ENCODE measurements at regions not wholly inside any gene's neighbourhood (a gene's known extent, or its start where the extent isn't known, plus 50 kb on each side); places are given as distances from the start of the nearest gene placed in this dataset.
"Not testable (repeated sequence)": the region's sequence is repeated elsewhere in the genome, so short reads cannot be mapped to it uniquely, and the experiment has no call there.

- not testable (repeated sequence) for DNase-seq
Observed at GRCh38 chr4:160125576-160126287, 1022.9 kb downstream of the RAPGEF2 start.

GRCh38 chr4:160127211-160127610 is 1024.3 kb downstream of the RAPGEF2 start:
- no peak for DNase-seq

- no peak for DNase-seq
Observed at GRCh38 chr4:160129439-160129838, 1026.6 kb downstream of the RAPGEF2 start.

GRCh38 chr4:160136021-160136420 is 1033.1 kb downstream of the RAPGEF2 start:
- no peak for DNase-seq

GRCh38 chr4:160141206-160141605 is 1038.3 kb downstream of the RAPGEF2 start:
- no peak for DNase-seq

GRCh38 chr4:160142579-160142978 is 1039.7 kb downstream of the RAPGEF2 start:
- no peak for DNase-seq

- DNase-seq, result no peak
Observed at GRCh38 chr4:160143574-160143973, 1040.7 kb downstream of the RAPGEF2 start.

- no peak for DNase-seq
Observed at GRCh38 chr4:160159457-160159856, 1056.6 kb downstream of the RAPGEF2 start.

GRCh38 chr4:160161026-160161425 is 1058.1 kb downstream of the RAPGEF2 start:
- no peak for DNase-seq

- DNase-seq, result no peak
Observed at GRCh38 chr4:160175064-160175643, 1072.3 kb downstream of the RAPGEF2 start.

GRCh38 chr4:160180211-160180610 is 1077.3 kb downstream of the RAPGEF2 start:
- DNase-seq, result no peak

- DNase-seq, result no peak
Observed at GRCh38 chr4:160182727-160183126, 1079.8 kb downstream of the RAPGEF2 start.

- DNase-seq, result no peak
Observed at GRCh38 chr4:160184884-160185283, 1082.0 kb downstream of the RAPGEF2 start.

GRCh38 chr4:160193787-160194186 is 1090.9 kb downstream of the RAPGEF2 start:
- no peak for DNase-seq

- DNase-seq, result no peak
Observed at GRCh38 chr4:160194716-160195115, 1091.8 kb downstream of the RAPGEF2 start.

- no peak for DNase-seq
Observed at GRCh38 chr4:160202802-160203201, 1099.9 kb downstream of the RAPGEF2 start.

- DNase-seq, result no peak
Observed at GRCh38 chr4:160212078-160212477, 1109.2 kb downstream of the RAPGEF2 start.

GRCh38 chr4:160213366-160213765 is 1110.5 kb downstream of the RAPGEF2 start:
- DNase-seq, result no peak

GRCh38 chr4:160217352-160217751 is 1114.5 kb downstream of the RAPGEF2 start:
- DNase-seq, result no peak

- no peak for DNase-seq
Observed at GRCh38 chr4:160224049-160224448, 1121.2 kb downstream of the RAPGEF2 start.

- DNase-seq, result no peak
Observed at GRCh38 chr4:160233141-160233540, 1130.3 kb downstream of the RAPGEF2 start.

- no peak for DNase-seq
Observed at GRCh38 chr4:160235285-160235684, 1132.4 kb downstream of the RAPGEF2 start.

- DNase-seq, result no peak
Observed at GRCh38 chr4:160235771-160236170, 1132.9 kb downstream of the RAPGEF2 start.

GRCh38 chr4:160238790-160239189 is 1135.9 kb downstream of the RAPGEF2 start:
- DNase-seq, result no peak

All from NCI-H1048 (cell line).